Hepatocyte (in vitro differentiated cells): ENCODE measurements at regions not wholly inside any gene's neighbourhood (a gene's known extent, or its start where the extent isn't known, plus 50 kb on each side); places are given as distances from the start of the nearest gene placed in this dataset.

ENCODE experiments used
- CTCF ChIP-seq: fragments of 200-600 bp; sonication (generic); IDR thresholded peaks from 2 replicates; pipeline ENCODE4 v1.5.1; 2016; ENCODE audit warnings: antibody characterized with exemption, mild to moderate bottlenecking; ENCODE audit not compliant: poor library complexity
- EZH2 ChIP-seq: fragments of 200-600 bp; sonication (generic); IDR thresholded peaks from 2 replicates; pipeline ENCODE4 v1.6.1; 2016; ENCODE audit warnings: antibody characterized with exemption, mild to moderate bottlenecking, borderline replicate concordance
- EZH2phosphoT487 ChIP-seq: fragments of 200-600 bp; sonication (generic); IDR thresholded peaks from one replicate; pipeline ENCODE4 v1.6.1; 2018; ENCODE audit warnings: antibody characterized with exemption, mild to moderate bottlenecking, low read depth, moderate library complexity; ENCODE audit not compliant: unreplicated experiment, severe bottlenecking

GRCh38 chr20:52589251-52589812, 382.8 kb upstream of the TSHZ2 start:
- no peak for TF ChIP-seq CTCF
- no peak for TF ChIP-seq EZH2
- no peak for TF ChIP-seq EZH2phosphoT487
